ENCODE measurements at regions not wholly inside any gene's neighbourhood (a gene's known extent, or its start where the extent isn't known, plus 50 kb on each side); places are given as distances from the start of the nearest gene placed in this dataset.
"Not testable (repeated sequence)": the region's sequence is repeated elsewhere in the genome, so short reads cannot be mapped to it uniquely, and the experiment has no call there.

DNA sequence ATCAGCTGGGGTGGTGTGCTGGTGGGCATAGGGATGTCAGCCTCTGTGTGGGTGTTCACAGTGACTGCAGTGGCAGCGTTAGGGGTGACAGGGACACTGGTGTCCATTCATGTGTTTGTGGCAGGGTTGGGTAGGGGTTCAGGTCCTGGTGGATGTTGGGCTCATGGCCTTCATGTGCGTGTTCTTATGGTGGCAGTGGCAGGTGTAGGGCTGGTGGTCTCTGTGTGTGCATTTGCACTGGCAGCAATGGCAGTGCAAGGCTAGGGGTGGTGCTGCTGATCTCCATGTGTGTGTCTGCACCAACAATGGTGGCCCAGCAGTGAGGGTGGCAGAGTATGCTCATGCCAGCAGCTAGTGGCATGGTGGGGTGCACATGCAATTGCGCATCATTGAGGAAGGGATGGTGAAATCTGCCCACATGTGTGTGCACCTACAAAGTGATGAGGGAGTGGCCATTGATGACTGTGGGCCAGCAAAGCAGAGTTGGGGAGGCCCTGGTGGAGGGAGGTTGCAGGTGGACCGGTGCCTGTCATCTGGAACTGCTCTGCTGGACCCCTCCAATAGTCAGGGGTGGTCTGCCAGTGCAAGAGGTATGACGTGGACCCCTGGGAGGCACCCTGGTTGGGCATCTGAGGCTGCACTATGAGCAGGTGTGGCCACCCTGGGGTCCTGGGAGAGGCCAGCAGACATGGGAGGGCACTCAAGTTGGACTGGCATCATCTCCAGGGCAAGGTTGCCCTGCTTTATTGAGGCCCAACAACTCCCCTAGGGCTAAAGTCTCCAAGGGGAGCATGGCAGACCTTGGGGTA, 182.9 kb downstream of the TTC6 start:
- ChIA-PET CTCF (no interaction called here), POLR2A (no interaction called here)
- Mint-ChIP-seq H3K4me1 (ENCODE audit: low read depth) (no peaks in the 10 kb centered on the region), H3K36me3 (no peaks in the 10 kb centered on the region), H3K4me3 (no peak overlapping the region), H3K27me3 (no peaks in the 10 kb centered on the region), H3K9me3 (peaks cover 10% of the 10 kb centered on the region), H3K27ac (no peak overlapping the region)
- DNase-seq, result no peak
- intact Hi-C loops (cut with micrococcal nuclease), result no loop called here

DNA sequence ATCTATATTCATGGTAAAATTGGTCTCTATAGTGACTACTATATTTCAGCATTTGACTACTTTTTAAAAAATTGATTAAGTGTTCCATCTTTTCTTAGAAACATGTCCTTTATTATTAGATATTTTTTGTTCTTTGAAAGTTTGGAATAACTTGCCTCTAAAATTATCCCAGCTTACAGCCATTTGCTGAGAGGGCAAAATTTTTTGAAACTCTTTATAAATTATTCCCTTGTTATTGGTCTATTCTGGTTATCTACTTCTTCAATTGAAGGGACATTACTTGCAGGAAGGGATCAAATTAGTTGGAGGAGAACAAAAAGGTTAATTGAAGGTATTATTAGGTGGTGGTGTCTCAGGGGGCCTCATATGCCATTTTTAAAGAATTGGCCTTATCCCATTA, 184.1 kb downstream of the TTC6 start:
- CTCF ChIA-PET, result no interaction called here
- peaks cover 10% of the 10 kb centered on the region for H3K9me3 Mint-ChIP-seq
- no peak overlapping the region for H3K4me3 Mint-ChIP-seq
- no peaks in the 10 kb centered on the region for H3K4me1 Mint-ChIP-seq (ENCODE audit: low read depth)
- H3K36me3 Mint-ChIP-seq, result no peaks in the 10 kb centered on the region
- no peak overlapping the region for H3K27ac Mint-ChIP-seq
- no peaks in the 10 kb centered on the region for H3K27me3 Mint-ChIP-seq
- POLR2A ChIA-PET, result no interaction called here
- intact Hi-C loops (cut with micrococcal nuclease), result no loop called here
- no peak for DNase-seq

- CTCF ChIA-PET; POLR2A ChIA-PET; H3K4me1 Mint-ChIP-seq (ENCODE audit: low read depth); H3K27me3 Mint-ChIP-seq; H3K4me3 Mint-ChIP-seq; H3K27ac Mint-ChIP-seq; H3K9me3 Mint-ChIP-seq; H3K36me3 Mint-ChIP-seq; DNase-seq; intact Hi-C loops (cut with micrococcal nuclease): not testable (repeated sequence)
Observed at GRCh38 chr14:37780731-37781130, 185.3 kb downstream of the TTC6 start.

DNA sequence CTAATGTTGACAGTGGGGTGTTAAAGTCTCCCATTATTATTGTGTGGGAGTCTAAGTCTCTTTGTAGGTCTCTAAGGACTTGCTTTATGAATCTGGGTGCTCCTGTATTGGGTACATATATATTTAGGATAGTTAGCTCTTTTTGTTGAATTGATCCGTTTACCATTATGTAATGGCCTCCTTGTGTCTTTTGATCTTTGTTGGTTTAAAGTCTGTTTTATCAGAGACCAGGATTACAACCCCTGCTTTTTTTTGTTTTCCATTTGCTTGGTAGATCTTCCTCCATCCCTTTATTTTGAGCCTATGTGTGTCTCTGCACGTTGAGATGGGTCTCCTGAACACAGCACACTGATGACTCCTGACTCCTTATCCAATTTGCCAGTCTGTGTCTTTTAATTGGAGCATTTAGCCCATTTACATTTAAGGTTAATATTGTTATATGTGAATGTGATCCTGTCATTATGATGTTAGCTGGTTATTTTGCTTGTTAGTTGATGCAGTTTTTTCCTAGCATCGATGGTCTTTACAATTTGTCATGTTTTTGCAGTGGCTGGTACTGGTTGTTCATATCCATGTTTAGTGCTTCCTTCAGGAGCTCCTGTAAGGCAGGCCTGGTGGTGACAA, 188.9 kb downstream of the TTC6 start:
- H3K27me3 Mint-ChIP-seq; H3K4me3 Mint-ChIP-seq; H3K27ac Mint-ChIP-seq; CTCF ChIA-PET; DNase-seq; POLR2A ChIA-PET; H3K4me1 Mint-ChIP-seq (ENCODE audit: low read depth); intact Hi-C loops (cut with micrococcal nuclease); H3K36me3 Mint-ChIP-seq; H3K9me3 Mint-ChIP-seq: not testable (repeated sequence)

DNA sequence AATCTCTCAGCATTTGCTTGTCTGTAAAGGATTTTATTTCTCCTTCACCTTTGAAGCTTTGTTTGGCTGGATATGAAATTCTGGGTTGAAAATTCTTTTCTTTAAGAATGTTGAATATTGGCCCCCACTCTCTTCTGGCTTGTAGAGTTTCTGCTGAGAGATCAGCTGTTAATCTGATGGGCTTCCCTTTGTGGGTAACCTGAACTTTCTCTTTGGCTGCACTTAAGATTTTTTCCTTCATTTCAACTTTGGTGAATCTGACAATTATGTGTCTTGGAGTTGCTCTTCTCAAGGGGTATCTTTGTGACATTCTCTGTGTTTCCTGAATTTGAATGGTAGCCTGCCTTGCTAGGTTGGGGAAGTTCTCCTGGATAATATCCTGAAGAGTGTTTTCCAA, 189.4 kb downstream of the TTC6 start:
- H3K9me3 Mint-ChIP-seq; intact Hi-C loops (cut with micrococcal nuclease); H3K4me3 Mint-ChIP-seq; H3K27me3 Mint-ChIP-seq; POLR2A ChIA-PET; H3K4me1 Mint-ChIP-seq (ENCODE audit: low read depth); CTCF ChIA-PET; DNase-seq; H3K36me3 Mint-ChIP-seq; H3K27ac Mint-ChIP-seq: not testable (repeated sequence)

- POLR2A ChIA-PET; H3K36me3 Mint-ChIP-seq; H3K4me3 Mint-ChIP-seq; intact Hi-C loops (cut with micrococcal nuclease); CTCF ChIA-PET; H3K9me3 Mint-ChIP-seq; H3K27me3 Mint-ChIP-seq; H3K27ac Mint-ChIP-seq; DNase-seq; H3K4me1 Mint-ChIP-seq (ENCODE audit: low read depth): not testable (repeated sequence)
Observed at GRCh38 chr14:37785298-37785697, 189.9 kb downstream of the TTC6 start.

GRCh38 chr14:37786114-37786625, 190.7 kb downstream of the TTC6 start:
- H3K9me3 Mint-ChIP-seq; DNase-seq; H3K27ac Mint-ChIP-seq; H3K36me3 Mint-ChIP-seq; H3K4me3 Mint-ChIP-seq; H3K27me3 Mint-ChIP-seq; H3K4me1 Mint-ChIP-seq (ENCODE audit: low read depth); intact Hi-C loops (cut with micrococcal nuclease); POLR2A ChIA-PET; CTCF ChIA-PET: not testable (repeated sequence)

DNA sequence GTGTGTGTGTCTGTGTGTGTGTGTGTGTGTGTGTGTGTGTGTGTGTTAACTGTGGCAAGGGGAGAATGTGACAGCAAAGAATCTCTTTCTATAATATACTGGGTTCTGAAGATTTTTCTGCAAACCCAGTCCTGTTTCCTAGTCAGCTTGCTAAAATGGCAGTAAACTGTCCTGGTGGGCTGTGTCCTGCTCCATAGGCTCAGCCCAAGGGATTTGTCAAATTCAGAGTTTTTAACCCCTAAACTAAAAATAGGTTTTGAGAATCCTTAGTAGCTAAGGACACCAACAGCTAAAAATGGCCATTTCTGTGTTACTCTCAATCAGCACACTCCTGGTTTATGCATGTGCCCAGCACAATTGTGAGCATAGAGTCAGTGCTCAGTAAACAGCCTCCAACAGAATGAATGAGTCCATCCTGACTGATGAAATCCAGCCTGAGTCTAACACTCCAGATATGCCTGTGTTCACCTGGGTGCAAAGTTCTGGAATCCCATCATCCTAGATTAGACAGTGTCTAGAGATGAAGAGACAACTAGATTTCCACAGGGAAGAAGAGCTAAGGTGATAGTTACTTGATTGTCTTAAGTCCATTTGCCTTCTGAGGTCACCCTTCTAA, 192.6 kb downstream of the TTC6 start:
- no peak for DNase-seq
- Mint-ChIP-seq H3K36me3 (no peaks in the 10 kb centered on the region), H3K27me3 (peaks cover 2% of the 10 kb centered on the region), H3K4me3 (no peak overlapping the region), H3K27ac (no peak overlapping the region), H3K4me1 (ENCODE audit: low read depth) (no peaks in the 10 kb centered on the region), H3K9me3 (no peaks in the 10 kb centered on the region)
- intact Hi-C loops (cut with micrococcal nuclease), result no loop called here
- POLR2A ChIA-PET, result no interaction called here
- CTCF ChIA-PET, result no interaction called here

DNA sequence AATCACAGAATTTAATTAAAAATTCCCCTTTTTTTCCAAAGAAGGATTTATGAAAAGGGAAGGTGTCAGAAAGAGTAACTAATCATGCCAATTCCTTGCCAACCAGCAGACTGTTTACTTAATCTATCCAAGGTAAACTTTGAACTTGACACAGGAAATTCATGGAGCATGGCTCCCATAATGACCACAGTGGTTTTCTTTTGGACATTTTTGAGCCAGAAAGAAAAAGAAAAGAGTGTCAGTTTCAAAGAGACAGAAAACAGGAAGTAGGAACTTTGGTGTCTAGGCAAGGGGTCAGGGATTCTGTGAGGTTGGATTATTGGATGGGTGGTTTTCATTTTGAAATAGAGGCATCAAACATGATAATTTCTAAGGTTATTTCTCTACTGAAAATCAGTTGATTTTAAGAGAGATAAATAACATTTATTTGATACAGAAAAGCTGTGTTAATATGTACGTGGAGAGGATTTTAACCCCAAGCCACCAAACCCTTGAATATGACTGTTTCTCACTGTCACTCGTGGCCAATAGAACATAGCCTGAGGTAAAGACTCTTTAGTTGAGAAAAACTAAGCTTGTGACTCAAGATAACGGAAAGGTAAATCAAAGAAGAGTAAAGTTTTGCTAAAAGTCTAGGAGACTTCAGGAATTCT, 196.1 kb downstream of the TTC6 start:
- H3K27me3 Mint-ChIP-seq, result peaks cover 2% of the 10 kb centered on the region
- no peaks in the 10 kb centered on the region for H3K4me1 Mint-ChIP-seq (ENCODE audit: low read depth)
- no peak for DNase-seq
- ChIA-PET POLR2A (no interaction called here), CTCF (no interaction called here)
- H3K9me3 Mint-ChIP-seq, result no peaks in the 10 kb centered on the region
- H3K27ac Mint-ChIP-seq, result no peak overlapping the region
- H3K4me3 Mint-ChIP-seq, result no peak overlapping the region
- no peaks in the 10 kb centered on the region for H3K36me3 Mint-ChIP-seq
- intact Hi-C loops (cut with micrococcal nuclease), result no loop called here

DNA sequence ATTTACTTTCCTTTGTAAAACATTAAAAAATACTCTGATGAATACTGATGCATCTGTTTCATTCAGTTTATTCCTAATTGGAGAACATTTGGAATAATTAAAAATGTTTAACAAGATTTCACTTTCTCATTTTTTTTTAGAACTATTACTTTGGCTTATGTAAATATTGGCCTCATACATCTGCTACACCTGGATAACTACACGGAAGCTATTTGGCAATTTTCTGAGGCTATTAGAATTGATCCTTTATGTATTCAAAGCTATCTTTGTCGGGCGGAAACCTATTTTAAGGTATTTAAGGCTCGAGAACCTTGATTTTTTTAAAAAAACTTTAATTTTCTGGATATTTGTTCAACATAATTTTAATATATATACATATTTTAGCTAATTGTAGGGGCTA, 196.7 kb downstream of the TTC6 start:
- CTCF ChIA-PET, result no interaction called here
- peaks cover 2% of the 10 kb centered on the region for H3K27me3 Mint-ChIP-seq
- H3K36me3 Mint-ChIP-seq, result no peaks in the 10 kb centered on the region
- H3K27ac Mint-ChIP-seq, result no peak overlapping the region
- DNase-seq, result no peak
- no peak overlapping the region for H3K4me3 Mint-ChIP-seq
- intact Hi-C loops (cut with micrococcal nuclease), result no loop called here
- H3K4me1 Mint-ChIP-seq (ENCODE audit: low read depth), result no peaks in the 10 kb centered on the region
- POLR2A ChIA-PET, result no interaction called here
- no peaks in the 10 kb centered on the region for H3K9me3 Mint-ChIP-seq

DNA sequence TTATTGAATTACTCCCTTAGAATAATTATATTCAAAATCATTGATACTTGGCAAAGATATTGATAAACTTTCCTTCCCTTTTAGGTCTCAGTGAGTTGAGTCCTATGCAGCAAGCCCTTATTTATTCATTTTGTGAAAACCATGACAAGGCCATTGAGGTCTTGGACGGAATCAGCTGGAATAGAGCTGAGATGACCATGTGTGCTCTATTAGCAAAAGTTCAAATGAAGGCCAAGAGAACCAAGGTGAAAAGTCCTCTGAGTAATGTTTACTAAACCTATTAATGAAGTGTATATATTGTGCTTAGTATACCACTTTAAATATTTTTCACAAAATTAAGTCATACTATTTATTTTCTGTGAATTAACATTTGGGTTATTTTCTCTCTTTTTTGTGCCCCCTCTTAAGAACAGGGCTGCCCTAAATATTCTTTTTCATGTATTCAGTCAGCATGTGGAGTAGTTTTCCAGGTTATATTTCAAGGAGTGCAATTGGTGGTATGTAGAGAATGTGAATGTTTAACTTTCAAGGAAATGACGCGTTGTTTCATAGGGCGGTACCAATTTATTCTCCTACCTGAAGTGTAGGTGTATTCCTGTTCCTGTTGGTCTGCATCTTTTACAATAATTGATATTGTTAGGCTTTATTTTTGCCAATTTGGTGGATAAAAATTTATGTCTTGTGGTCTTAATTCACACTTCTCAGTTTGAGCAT, 201.4 kb downstream of the TTC6 start:
- intact Hi-C loops (cut with micrococcal nuclease), result no loop called here
- ChIA-PET CTCF (no interaction called here), POLR2A (no interaction called here)
- Mint-ChIP-seq H3K27me3 (peaks cover 2% of the 10 kb centered on the region), H3K27ac (no peak overlapping the region), H3K9me3 (no peaks in the 10 kb centered on the region), H3K4me1 (ENCODE audit: low read depth) (no peaks in the 10 kb centered on the region), H3K4me3 (no peak overlapping the region), H3K36me3 (no peaks in the 10 kb centered on the region)
- no peak for DNase-seq

- H3K27me3 Mint-ChIP-seq, result peaks cover 2% of the 10 kb centered on the region
- ChIA-PET POLR2A (no interaction called here), CTCF (no interaction called here)
- H3K4me1 Mint-ChIP-seq (ENCODE audit: low read depth), result no peaks in the 10 kb centered on the region
- no peaks in the 10 kb centered on the region for H3K9me3 Mint-ChIP-seq
- no peaks in the 10 kb centered on the region for H3K36me3 Mint-ChIP-seq
- H3K4me3 Mint-ChIP-seq, result no peak overlapping the region
- no peak overlapping the region for H3K27ac Mint-ChIP-seq
- intact Hi-C loops (cut with micrococcal nuclease), result no loop called here
- no peak for DNase-seq
Observed at GRCh38 chr14:37797675-37798074, 202.2 kb downstream of the TTC6 start.

Measured in activated CD4-positive, alpha-beta memory T cell treated with anti-CD3 and anti-CD28 coated beads for 36 hours (primary cell).